Endodermal cell (in vitro differentiated cells): ENCODE measurements at regions not wholly inside any gene's neighbourhood (a gene's known extent, or its start where the extent isn't known, plus 50 kb on each side); places are given as distances from the start of the nearest gene placed in this dataset.

ENCODE experiments used
- DNase-seq: peaks from one replicate; pipeline ENCODE4 v3.0.0-alpha.2; 2017
- H3K27ac ChIP-seq: 2 replicates; pipeline ENCODE4 v1.5.1; 2013; ENCODE audit warnings: mild to moderate bottlenecking, low read depth, low read length, moderate library complexity
- H3K27me3 ChIP-seq: 2 replicates; pipeline ENCODE4 v1.6.1; 2013; ENCODE audit warnings: mild to moderate bottlenecking, low read length, moderate library complexity; ENCODE audit not compliant: insufficient read depth, control insufficient read depth, poor library complexity, severe bottlenecking
- H3K36me3 ChIP-seq: 2 replicates; pipeline ENCODE4 v1.7.0; 2013; ENCODE audit warnings: mild to moderate bottlenecking, low read length, moderate library complexity; ENCODE audit not compliant: control insufficient read depth, insufficient read depth
- H3K4me1 ChIP-seq: one replicate; pipeline ENCODE4 v1.7.0; 2013; ENCODE audit warnings: low read length; ENCODE audit not compliant: control insufficient read depth, insufficient read depth
- H3K4me3 ChIP-seq: 2 replicates; pipeline ENCODE4 v1.5.1; 2013; ENCODE audit warnings: mild to moderate bottlenecking, low read length, moderate library complexity
- H3K9ac ChIP-seq: 2 replicates; pipeline ENCODE4 v1.6.1; 2013; ENCODE audit warnings: mild to moderate bottlenecking, low read length, moderate library complexity; ENCODE audit not compliant: poor library complexity, severe bottlenecking; ENCODE audit errors: extremely low read depth
- H3K9me3 ChIP-seq: 2 replicates; pipeline ENCODE4 v1.6.1; 2013; ENCODE audit warnings: mild to moderate bottlenecking, low read length, moderate library complexity; ENCODE audit not compliant: control insufficient read depth
- H3K27ac Mint-ChIP-seq: 2 replicates; pipeline ENCODE4 v1.8.0; 2020; ENCODE audit warnings: mixed read lengths
- H3K27me3 Mint-ChIP-seq: 2 replicates; pipeline ENCODE4 v1.8.0; 2021; ENCODE audit warnings: mild to moderate bottlenecking, mixed read lengths; ENCODE audit not compliant: insufficient read depth
- H3K36me3 Mint-ChIP-seq: 2 replicates; pipeline ENCODE4 v1.8.0; 2020; ENCODE audit warnings: low read depth, mixed read lengths
- H3K4me1 Mint-ChIP-seq: 2 replicates; pipeline ENCODE4 v1.8.0; 2020; ENCODE audit warnings: mixed read lengths
- H3K4me3 Mint-ChIP-seq: 2 replicates; pipeline ENCODE4 v1.8.0; 2020; ENCODE audit warnings: mild to moderate bottlenecking, moderate library complexity, mixed read lengths
- H3K9me3 Mint-ChIP-seq: 2 replicates; pipeline ENCODE4 v1.8.0; 2020; ENCODE audit warnings: mild to moderate bottlenecking, mixed read lengths
- WGBS, 2 experiments: methylation state at CpG; one replicate each; pipeline versions ENCODE4 v1.1.5 to v1.1.7; 2013; ENCODE audit warnings: missing lambda C conversion rate in 2 of 2, mixed read lengths in 1 of 2; ENCODE audit not compliant: insufficient coverage in 1 of 2, insufficient read length in 1 of 2; 5-methylcytosine and 5-hydroxymethylcytosine counted together
- TF ChIP-seq, protein P1 (sequence below): fragments of 200-600 bp; sonication (generic); conservative IDR thresholded peaks from 2 replicates; pipeline ENCODE4 v1.5.0; 2021; ENCODE audit warnings: antibody characterized with exemption, mild to moderate bottlenecking

DNA sequence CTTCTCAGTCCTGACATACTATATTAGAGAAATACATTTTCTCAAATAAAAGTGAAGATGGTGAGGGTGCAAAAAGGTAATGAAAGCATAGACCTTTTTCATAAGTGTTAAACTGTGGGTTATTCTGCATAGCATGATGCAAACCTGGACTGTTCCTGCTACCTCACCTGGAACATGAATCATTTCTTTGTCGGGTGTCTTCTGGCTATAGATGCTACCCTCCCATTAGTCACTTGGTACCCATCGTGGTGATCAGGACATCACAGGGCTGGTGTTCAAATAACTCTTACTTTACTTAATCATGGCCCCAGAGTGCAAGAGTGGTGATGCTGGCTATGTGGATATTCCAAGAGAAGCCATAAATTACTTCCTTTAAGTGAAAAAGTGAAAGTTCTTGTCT, 264.7 kb upstream of the AGA start:
- H3K4me1 ChIP-seq = no peaks in the 10 kb centered on the region
- H3K36me3 ChIP-seq = no peaks in the 10 kb centered on the region
- H3K27me3 Mint-ChIP-seq = no peaks in the 10 kb centered on the region
- H3K4me3 Mint-ChIP-seq = no peak overlapping the region
- H3K9ac ChIP-seq = no peak overlapping the region
- H3K9me3 ChIP-seq = no peaks in the 10 kb centered on the region
- H3K4me1 Mint-ChIP-seq = peaks cover 4% of the 10 kb centered on the region
- TF ChIP-seq, protein P1, sequence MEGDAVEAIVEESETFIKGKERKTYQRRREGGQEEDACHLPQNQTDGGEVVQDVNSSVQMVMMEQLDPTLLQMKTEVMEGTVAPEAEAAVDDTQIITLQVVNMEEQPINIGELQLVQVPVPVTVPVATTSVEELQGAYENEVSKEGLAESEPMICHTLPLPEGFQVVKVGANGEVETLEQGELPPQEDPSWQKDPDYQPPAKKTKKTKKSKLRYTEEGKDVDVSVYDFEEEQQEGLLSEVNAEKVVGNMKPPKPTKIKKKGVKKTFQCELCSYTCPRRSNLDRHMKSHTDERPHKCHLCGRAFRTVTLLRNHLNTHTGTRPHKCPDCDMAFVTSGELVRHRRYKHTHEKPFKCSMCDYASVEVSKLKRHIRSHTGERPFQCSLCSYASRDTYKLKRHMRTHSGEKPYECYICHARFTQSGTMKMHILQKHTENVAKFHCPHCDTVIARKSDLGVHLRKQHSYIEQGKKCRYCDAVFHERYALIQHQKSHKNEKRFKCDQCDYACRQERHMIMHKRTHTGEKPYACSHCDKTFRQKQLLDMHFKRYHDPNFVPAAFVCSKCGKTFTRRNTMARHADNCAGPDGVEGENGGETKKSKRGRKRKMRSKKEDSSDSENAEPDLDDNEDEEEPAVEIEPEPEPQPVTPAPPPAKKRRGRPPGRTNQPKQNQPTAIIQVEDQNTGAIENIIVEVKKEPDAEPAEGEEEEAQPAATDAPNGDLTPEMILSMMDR = no peak
- no peak overlapping the region for H3K27ac Mint-ChIP-seq
- 89 to 100% methylated on average over 1 to 2 of the region's 2 CpGs for WGBS, 2 experiments
- no peak for DNase-seq
- no peaks in the 10 kb centered on the region for H3K27me3 ChIP-seq
- H3K27ac ChIP-seq = no peak overlapping the region
- no peaks in the 10 kb centered on the region for H3K36me3 Mint-ChIP-seq
- H3K9me3 Mint-ChIP-seq = peaks cover 8% of the 10 kb centered on the region
- no peak overlapping the region for H3K4me3 ChIP-seq

DNA sequence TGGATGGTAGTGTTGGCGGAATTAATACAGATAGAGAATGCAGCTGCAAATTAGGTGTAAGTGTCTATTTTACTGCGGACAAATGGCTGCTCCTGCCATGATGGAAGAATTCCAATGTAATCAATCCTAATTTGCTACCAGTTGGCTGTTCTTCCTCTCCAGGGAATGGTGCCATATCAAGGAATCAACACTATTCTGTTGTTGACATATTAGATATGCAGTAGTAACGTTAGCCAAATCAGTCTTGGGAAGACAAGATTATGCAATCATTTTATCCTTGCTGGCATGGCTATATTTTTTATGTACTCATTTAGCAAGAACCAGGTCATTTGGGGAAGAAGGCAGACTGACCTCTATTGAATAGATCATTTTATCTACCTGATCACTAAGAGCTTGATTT, 271.2 kb upstream of the AGA start:
- TF ChIP-seq, protein P1 = no peak
- WGBS, 2 experiments = 78 to 82% methylated on average over 3 of the region's 3 CpGs
- Mint-ChIP-seq H3K27ac (no peak overlapping the region), H3K4me1 (no peaks in the 10 kb centered on the region), H3K27me3 (no peaks in the 10 kb centered on the region), H3K4me3 (no peak overlapping the region), H3K9me3 (no peaks in the 10 kb centered on the region), H3K36me3 (no peaks in the 10 kb centered on the region)
- Histone ChIP-seq H3K9ac (no peak overlapping the region), H3K36me3 (no peaks in the 10 kb centered on the region), H3K4me1 (no peaks in the 10 kb centered on the region), H3K27me3 (no peaks in the 10 kb centered on the region), H3K9me3 (no peaks in the 10 kb centered on the region), H3K4me3 (no peak overlapping the region), H3K27ac (no peak overlapping the region)
- DNase-seq = no peak

- H3K9me3 ChIP-seq = no peaks in the 10 kb centered on the region
- Mint-ChIP-seq H3K36me3 (no peaks in the 10 kb centered on the region), H3K9me3 (no peaks in the 10 kb centered on the region), H3K4me3 (no peak overlapping the region), H3K27me3 (no peaks in the 10 kb centered on the region), H3K27ac (no peak overlapping the region), H3K4me1 (no peaks in the 10 kb centered on the region)
- H3K27me3 ChIP-seq = no peaks in the 10 kb centered on the region
- TF ChIP-seq, protein P1 = no peak
- DNase-seq = no peak
- H3K36me3 ChIP-seq = no peaks in the 10 kb centered on the region
- H3K9ac ChIP-seq = no peak overlapping the region
- no peak overlapping the region for H3K27ac ChIP-seq
- WGBS, 2 experiments = no CpG with 5 or more reads among the region's 1 CpG
- no peak overlapping the region for H3K4me3 ChIP-seq
- no peaks in the 10 kb centered on the region for H3K4me1 ChIP-seq
Observed at GRCh38 chr4:177717407-177717806, 275.2 kb upstream of the AGA start.
